HG03196 (cell line): ENCODE measurements at regions not wholly inside any gene's neighbourhood (a gene's known extent, or its start where the extent isn't known, plus 50 kb on each side); places are given as distances from the start of the nearest gene placed in this dataset.

ENCODE experiments used
- ATAC-seq: cut with Tn5 transposase; IDR thresholded peaks from one replicate; pipeline ENCODE4 v1.9.1; 2021; ENCODE audit not compliant: unreplicated experiment

DNA sequence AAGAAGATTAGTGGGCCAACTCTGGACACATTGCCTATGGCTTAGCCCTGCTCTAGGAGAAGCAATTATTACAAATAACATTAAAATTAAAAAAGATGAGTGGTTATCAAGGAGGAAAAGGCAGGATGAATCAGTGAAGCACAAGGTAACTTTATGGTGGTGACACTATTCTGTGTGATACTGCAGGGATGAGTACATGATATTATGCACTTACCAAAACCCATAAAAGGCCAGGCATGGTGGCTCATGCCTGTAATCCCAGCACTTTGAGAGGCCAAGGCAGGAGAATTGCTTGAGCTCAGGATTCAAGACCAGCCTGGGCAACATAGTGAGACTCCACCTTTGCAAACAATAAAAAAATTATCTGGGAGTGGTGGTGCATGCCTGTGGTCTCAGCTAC, 344.3 kb upstream of the CDIN1 start:
- ATAC-seq, result no peak

DNA sequence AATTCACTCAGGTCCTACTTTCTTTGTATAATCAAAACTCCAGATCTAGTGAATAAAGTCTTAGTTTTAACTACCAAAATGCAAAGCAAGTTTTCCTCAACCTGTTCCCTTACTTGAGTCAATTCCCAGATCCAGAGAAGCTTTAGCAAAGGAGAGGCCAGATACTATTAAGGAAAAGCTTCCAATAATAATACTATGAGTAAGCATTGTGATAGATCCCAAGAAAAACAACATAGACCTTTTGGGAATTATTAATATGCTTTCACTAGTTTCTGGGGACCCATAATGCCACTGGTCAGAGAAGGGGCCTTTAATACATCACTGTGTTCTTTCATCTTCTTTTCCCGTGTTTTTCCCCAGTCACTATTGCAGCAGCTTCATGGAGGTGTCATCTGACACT, 339.9 kb upstream of the CDIN1 start:
- ATAC-seq, result no peak

DNA sequence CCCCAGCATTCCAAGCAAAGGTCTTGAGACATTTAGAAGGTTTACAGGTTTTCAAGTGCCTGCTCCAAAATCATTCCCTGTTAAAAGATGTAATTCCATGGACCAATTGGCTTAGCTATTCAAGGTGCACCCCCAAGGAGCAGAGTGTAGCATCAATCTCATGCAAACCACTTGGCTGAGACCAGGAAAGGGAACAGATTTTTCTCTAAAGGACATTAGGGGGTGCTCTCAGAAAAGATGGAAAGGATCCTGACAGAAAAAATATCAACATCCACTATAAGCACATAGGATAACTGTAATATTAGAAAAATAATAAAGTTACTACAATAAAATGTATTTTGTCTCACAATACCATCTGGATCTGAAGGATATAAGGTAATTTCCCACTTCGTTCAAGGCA, 328.0 kb upstream of the CDIN1 start:
- no peak for ATAC-seq

DNA sequence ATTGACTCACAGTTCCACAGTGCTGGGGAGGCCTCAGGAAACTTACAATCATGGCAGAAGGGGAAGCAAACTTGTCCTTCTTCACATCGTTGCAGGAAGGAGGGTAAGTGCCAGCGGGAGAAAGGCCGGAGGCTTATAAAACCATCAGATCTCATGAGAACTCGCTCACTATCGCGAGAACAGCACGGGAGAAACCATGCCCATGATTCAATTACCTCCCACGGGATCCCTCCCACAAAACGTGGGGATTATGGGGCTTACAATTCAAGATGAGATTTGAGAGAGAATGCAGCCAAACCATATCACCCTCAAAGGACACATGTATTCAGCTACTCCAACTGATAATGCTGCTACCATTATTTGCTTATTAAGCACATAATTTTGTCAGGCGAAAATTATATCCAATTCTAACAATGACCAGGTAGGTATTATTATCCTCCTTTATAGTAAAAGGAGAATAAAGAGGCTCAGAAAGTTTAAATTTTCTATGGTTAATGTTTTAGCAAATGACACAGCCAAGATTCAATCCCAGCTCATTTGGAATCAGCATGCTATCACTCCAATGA, 327.2 kb upstream of the CDIN1 start:
- no peak for ATAC-seq

DNA sequence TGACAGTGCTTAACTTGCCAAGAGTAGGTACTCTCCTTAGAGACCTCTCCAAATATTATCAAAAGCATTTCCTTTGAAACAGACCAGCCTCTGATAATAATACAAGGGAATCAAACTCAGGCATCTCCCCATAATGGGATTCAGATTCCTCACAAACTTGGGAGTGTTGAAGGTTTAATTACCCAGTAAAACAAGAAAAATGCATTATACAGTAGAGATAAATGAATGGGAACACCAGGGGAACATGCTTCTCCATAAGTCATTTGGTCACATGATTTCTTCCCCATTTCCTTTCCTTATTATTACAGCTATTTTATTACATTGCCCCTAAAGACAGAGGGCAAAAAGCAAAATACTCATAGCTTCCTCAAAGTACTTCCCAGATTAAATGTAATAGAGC, 325.0 kb upstream of the CDIN1 start:
- no peak for ATAC-seq

DNA sequence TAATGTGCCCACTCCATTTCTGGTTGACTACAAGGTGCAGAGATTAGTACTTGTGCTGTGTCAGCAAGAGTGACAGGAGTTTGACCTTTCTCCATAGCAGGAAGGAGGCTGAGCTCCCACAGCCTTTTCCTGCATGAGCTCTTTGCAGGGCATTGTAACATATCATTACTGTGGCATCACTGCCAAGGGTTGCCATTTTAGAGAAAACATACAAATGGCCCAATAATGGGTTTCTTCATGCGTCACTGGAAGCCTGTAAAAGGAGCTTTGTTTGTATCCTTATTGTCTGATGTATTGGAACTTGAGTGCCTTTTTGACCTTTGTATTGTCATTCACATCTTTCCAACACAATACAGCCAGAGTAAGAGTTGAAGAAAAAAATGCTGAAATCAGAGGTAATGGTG, 323.0 kb upstream of the CDIN1 start:
- no peak for ATAC-seq

DNA sequence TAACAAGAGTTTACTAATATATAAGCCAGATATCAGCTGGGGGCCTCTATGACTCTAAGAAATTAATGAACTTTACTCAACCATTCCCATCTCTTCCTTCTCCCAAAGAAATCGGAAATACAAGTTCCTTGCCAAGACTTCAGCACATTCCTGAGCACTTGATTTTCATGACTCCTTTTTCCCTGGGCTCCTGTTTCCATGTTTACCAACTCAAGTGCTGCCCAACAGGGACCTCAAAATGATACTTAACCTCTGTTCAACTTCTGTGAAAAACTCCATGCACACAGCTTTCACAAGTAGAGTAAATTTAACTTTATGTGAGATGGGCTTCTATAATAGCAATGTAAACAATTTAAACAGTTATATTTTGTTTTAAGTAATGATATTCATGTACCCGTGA, 315.8 kb upstream of the CDIN1 start:
- ATAC-seq, result no peak

DNA sequence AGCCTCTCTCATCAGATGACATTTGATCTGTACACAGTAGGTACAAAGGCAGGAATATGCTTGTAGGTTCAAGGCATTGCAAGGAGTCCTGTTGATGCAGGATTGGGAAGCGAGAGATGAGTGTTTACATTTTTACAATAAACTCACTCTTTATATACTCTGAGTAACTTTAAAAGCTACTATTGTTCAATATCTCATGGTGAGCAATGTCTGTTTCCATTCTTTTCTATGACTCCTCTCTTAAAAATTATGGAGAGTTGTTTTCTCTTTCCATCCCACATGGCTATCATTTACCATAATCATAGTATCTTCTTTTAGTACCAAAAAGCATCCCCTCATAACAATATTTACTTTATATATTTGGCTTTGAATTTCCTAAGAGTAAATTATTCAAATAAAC, 314.0 kb upstream of the CDIN1 start:
- ATAC-seq, result no peak

DNA sequence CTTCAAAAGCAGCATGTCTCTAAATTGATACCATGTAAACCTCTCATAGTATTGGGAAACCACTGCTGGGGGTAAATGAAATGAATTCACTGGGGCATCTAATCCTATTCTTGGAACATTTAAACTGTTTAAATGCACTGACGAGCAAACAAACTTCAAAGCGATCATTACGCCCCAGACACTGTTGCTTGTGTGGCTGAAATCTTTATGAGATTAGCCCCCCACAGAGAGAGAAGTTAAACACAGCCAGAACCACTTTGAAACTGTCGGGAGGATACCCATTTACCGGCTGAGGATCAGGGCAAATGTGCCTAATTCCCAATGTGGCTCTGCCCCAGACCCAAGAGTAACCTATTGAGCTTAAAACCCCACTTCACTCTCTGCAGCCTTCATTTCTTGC, 308.4 kb upstream of the CDIN1 start:
- ATAC-seq, result no peak

DNA sequence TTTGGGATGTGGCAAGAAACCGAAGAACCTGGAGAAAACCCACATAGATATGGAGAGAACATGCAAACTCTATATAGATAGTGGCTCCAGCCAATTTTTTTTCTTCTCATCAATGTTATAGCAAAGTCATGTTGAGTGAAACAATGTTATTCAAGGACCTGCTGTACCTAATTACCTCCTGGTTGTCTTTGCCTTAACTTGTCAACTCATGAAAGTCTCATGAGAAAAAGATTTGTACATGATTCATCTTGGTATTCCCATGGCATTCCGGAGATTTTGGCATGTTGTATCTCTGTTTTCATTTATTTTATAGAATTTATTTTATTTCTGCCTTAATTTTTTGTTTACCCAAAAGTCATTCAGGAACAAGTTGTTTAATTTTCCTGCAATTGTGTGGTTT, 303.8 kb upstream of the CDIN1 start:
- ATAC-seq, result no peak

DNA sequence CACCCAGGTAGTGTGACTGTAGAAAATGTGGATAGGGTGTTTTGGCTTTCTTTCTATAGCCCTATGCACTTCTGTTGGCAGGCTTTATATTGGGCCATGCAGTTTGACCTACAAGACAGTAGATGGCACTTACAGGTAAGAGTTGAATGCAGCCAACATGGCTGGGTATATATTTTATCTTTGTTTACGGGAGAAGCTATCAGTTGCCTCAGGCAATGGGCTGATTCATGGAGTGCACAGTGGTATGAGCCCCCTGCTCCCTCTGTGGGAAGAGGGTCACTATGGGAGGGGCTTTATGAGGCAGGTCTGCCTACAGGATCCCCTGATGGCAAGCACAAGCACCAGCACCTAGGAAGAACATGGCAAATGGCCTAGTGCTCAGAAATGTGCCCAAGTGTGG, 301.2 kb upstream of the CDIN1 start:
- no peak for ATAC-seq

DNA sequence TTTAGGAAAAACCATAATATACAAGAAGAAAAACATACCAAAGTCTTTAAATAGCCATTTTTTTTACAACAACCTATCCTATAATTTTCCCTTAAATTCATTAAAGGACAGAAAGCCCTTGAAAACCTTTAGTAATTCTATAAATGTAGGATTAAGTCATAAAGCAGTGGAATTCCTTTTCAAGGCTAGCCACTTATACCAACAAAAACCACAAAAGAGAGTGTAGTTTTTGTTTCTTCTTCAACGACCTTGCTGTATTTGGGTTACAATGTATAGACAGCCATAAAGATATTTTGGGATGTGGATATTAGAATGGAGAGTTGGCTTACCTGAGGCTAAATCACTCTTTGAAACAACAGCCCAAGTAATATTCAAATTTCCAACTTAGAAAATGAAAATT, 296.6 kb upstream of the CDIN1 start:
- ATAC-seq, result no peak

DNA sequence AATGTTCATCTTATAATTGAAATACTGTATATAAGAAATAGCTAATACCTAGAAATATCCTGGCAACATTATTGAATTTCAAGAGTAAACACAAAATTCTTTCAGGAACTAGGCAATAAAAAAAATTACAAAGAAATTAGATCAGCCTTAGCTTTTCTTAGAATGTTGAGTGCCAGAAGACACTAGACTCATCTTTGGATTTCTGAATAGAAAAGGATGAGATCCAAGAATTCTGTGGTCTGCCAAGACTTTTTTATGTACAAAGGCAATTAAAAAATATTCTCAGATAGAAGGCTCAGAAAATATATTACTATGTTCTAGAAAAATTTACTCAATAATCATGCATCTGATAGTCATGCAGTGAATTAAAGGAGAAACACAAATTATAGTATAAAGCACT, 294.5 kb upstream of the CDIN1 start:
- ATAC-seq, result no peak

DNA sequence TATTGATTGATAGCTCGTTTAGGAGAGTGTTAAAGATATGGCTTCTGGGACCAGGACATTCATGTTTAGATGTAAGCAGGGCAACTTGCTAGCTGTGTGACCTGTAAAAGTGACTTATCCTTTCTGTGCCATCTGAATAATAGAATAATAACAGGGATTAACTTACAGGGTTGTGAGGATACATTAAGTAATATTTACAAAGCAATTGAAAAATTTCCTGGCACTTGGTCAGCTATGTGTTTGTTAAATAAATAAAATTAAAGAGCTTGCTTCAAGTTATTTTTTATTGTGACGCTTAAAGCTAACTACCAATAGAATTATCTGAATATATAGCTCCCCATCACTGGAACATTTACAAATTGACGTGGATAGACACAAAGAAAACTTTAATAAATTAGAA, 287.9 kb upstream of the CDIN1 start:
- ATAC-seq, result no peak

DNA sequence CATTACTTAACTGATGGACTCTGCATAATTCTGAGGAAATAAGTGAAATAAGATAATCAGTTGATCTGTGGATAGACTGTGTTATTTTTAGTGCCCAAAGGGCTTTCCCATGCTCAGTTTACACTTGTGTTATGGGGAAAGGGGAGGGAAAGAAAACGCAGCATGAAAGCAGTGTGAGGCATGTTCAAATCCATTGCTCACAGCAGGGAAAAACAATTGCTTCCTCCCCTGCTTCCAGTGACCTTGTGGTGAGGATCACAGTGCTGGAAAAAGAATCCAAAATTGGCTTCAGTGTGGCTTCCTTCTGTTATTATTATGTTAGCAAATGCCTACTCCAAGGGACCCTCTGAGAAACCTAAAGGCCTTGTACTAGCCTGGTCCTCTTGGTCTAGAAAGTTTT, 285.1 kb upstream of the CDIN1 start:
- no peak for ATAC-seq

DNA sequence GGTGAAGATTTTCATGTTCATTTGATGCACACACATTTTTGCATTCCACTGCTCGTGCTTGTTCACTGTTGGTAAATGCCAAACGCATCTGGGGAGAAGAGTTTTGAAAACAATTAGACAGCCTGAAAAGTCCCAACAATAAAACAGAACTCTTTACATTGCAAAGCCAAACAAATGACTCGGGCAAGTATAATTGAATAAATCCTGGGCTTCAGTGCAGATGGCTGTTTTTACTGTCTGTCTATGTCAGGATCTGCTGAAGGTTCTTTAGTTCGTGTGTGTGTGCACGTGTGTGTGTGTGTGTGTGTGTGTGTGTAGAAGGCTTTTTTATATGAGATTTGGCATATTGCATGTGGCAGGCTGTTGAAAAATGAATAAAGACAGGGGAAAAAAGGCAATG, 277.5 kb upstream of the CDIN1 start:
- no peak for ATAC-seq

DNA sequence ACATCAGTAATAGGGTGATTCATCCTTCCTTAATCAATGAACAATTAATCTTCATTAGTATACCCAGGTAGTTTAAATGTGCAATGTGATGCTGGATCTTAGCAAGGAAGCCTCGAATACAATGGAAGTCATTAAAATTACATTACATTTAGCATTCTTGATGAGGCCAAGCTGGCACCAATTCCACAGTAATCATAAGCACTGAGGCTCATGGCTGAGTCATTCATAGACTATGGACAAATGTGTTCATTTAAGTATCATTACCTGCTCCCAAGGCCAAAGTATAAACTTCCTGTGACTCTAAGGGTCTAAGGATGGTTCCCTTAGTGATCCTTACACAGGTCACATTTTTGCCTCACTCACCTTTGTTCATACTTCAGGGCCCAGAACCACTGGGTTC, 266.4 kb upstream of the CDIN1 start:
- no peak for ATAC-seq

DNA sequence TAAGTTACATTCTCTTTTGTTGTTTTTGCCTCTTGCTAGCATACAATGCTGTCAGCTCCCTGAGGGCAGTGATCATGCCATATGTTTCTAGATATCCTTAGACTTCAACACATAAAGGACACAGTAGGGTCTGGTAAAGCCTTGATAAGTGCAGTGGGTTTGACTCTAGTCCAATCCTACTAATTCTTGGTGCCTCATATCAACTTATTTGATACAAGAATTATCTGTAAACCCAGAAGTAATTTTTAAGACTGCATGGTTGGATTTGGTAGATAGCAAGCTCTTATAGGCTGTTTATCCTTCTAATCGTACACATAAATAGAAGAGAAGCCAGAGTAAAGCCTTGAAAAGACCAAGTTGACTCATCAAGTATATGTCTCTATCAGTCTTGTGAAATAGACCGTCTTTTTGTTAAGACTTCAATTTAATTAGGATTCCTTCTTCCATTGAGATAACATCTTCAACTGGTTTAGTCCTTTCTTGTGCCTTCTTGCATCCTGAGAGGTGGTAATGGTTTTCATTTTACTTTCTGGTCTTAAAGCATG, 265.6 kb upstream of the CDIN1 start:
- ATAC-seq, result no peak

DNA sequence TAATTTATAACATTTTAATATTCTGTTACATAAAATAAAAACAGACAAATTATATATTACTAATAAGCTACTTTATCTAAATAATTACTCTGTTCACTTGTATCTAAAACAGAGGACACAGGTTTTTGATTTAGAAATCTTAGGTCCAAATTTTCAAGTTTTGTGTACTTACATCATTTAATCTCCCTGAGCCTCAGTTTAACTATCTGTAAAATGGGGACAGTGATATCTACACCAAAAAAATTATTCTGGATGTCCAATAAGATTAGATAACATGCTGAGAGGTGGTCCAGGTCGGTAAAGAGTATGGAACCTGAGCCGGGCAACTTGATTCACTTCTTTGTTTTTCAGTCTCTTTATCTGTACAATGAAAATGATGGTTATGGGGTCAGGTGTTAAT, 263.8 kb upstream of the CDIN1 start:
- no peak for ATAC-seq

DNA sequence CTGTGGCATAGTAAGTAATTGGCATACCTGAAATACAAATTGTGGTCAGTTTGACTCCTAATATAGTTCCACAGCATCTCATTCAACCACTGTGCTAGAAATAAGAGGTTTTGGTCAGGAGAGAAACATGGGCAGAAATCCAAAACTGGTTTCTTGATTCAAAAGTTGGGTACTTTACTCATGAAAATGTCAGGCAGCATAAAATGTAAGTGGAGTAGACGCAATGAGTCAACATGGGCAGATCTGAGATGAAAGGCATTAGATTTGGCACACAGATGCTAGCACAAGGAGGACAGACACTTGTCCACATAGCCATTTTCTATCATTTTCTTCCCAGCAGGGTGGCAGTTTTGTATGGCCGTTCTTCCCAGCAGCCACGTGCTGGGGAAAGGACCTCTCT, 255.8 kb upstream of the CDIN1 start:
- no peak for ATAC-seq

DNA sequence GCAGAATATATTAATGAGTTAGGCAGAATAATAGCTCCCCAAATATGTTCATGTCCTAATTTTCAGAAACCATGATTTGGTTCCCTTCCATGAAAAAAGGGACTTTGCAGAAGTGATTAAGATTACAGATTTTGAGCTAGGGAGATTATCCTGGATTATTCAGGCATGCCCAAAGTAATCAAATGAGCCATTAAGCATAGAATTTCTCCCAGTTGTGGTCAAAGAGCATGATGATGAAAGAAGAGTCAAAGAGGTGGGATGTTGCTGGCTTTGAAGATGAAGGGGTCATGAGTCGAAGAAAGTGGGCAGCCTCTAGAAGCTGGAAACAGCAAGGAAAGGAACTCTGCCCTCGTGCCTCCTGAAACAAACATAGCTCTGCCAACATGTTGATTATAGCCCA, 254.2 kb upstream of the CDIN1 start:
- no peak for ATAC-seq

DNA sequence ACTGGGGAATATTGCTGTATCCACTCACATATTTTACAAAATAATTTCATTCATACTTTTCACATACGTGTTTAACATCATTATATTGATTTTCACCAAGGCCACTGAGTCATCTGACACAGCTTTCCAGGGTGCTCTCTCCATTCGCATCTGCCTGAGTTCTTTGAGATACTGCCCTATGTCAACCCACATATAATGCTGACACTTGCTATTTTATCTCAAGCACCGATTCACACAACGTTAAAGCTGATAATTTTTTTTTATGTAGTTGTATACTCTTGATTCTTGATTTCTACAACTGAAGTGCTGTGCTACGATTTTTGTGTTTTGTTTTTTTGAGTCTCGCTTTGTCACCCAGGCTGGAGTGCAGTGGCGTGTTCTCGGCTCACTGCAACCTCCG, 249.8 kb upstream of the CDIN1 start:
- ATAC-seq, result no peak

DNA sequence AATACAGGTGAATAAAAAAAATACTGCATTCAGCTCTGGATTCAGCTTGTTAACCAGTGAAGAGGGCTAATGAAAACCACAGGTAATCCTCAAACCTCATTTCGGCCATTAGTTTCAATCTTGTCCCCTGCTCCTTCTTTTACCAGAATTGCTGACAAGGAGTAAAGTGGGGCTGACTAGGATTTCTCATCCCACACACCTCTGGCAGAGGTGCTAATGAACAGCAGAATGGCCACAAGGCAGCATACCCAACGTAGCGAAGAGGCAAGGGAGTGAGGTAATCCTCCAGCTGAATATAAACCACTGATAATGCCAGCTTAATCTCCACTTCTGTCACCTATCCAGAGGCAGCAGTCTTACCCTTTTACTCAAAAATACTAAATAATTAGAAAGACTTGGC, 248.8 kb upstream of the CDIN1 start:
- ATAC-seq, result no peak
